ENCODE measurements at regions not wholly inside any gene's neighbourhood (a gene's known extent, or its start where the extent isn't known, plus 50 kb on each side); places are given as distances from the start of the nearest gene placed in this dataset.

DNA sequence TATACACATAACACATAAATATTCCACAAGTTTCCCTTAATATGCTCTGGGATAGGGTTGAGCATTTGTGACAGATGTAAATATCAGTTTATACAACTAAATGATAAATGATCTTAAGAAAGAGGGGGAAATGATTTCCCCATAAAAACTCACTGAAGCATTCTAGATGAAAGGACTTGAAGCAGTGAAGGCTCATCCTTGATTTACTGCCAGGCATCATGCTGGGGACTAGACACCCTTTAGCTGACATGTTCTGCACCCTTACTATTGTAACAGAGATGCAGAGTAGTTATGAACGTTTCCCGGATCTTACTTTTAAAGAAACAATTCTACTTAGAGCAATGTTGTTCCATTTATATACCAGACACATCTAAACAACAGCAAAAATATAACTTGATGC is 235.8 kb downstream of the PTGER3 start (continued):
- TF ChIP-seq, protein P1, sequence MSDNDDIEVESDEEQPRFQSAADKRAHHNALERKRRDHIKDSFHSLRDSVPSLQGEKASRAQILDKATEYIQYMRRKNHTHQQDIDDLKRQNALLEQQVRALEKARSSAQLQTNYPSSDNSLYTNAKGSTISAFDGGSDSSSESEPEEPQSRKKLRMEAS (IDR thresholded peaks at IDR 0.05) = no peak
- TF ChIP-seq, protein P2, sequence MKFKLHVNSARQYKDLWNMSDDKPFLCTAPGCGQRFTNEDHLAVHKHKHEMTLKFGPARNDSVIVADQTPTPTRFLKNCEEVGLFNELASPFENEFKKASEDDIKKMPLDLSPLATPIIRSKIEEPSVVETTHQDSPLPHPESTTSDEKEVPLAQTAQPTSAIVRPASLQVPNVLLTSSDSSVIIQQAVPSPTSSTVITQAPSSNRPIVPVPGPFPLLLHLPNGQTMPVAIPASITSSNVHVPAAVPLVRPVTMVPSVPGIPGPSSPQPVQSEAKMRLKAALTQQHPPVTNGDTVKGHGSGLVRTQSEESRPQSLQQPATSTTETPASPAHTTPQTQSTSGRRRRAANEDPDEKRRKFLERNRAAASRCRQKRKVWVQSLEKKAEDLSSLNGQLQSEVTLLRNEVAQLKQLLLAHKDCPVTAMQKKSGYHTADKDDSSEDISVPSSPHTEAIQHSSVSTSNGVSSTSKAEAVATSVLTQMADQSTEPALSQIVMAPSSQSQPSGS (IDR thresholded peaks at IDR 0.05; ENCODE audit: low read length) = no peak
- TF ChIP-seq BACH1 (IDR thresholded peaks at IDR 0.05; ENCODE audit: low read length) = no peak
- TF ChIP-seq KDM5A (IDR thresholded peaks at IDR 0.05; ENCODE audit: low read length) = no peak
